ENCODE measurements at regions not wholly inside any gene's neighbourhood (a gene's known extent, or its start where the extent isn't known, plus 50 kb on each side); places are given as distances from the start of the nearest gene placed in this dataset.

GRCh38 chr10:6305401-6306321, 102.9 kb downstream of the PFKFB3 start:
- H3K27ac Mint-ChIP-seq (ENCODE audit: low read depth) = no peak overlapping the region
- H3K9me3 Mint-ChIP-seq = peaks cover 6% of the 10 kb centered on the region
- H3K4me1 Mint-ChIP-seq = peaks cover 4% of the 10 kb centered on the region
- H3K36me3 Mint-ChIP-seq (ENCODE audit: insufficient read depth) = no peaks in the 10 kb centered on the region
- no peaks in the 10 kb centered on the region for H3K27me3 Mint-ChIP-seq
- no peak for ATAC-seq (replicated peaks; ENCODE audit: extremely low read depth, poor library complexity, severe bottlenecking)
- H3K4me3 Mint-ChIP-seq = no peak overlapping the region
- DNase-seq (ENCODE audit: low spot score in 2 of 2) = no peak

- H3K4me1 Mint-ChIP-seq = no peaks in the 10 kb centered on the region
- ATAC-seq (replicated peaks; ENCODE audit: extremely low read depth, poor library complexity, severe bottlenecking) (no peak), DNase-seq (ENCODE audit: low spot score in 2 of 2) (no peak)
- H3K36me3 Mint-ChIP-seq (ENCODE audit: insufficient read depth) = no peaks in the 10 kb centered on the region
- H3K27ac Mint-ChIP-seq (ENCODE audit: low read depth) = no peak overlapping the region
- no peak overlapping the region for H3K4me3 Mint-ChIP-seq
- peaks cover 6% of the 10 kb centered on the region for H3K9me3 Mint-ChIP-seq
- H3K27me3 Mint-ChIP-seq = no peaks in the 10 kb centered on the region
Measured at GRCh38 chr10:6306917-6307316, 104.2 kb downstream of the PFKFB3 start.

GRCh38 chr10:6309816-6310215, 107.1 kb downstream of the PFKFB3 start:
- no peak for ATAC-seq (replicated peaks; ENCODE audit: extremely low read depth, poor library complexity, severe bottlenecking)
- no peak for DNase-seq (ENCODE audit: low spot score in 2 of 2)
- no peaks in the 10 kb centered on the region for H3K36me3 Mint-ChIP-seq (ENCODE audit: insufficient read depth)
- H3K9me3 Mint-ChIP-seq = peaks cover 6% of the 10 kb centered on the region
- H3K27ac Mint-ChIP-seq (ENCODE audit: low read depth) = no peak overlapping the region
- H3K4me3 Mint-ChIP-seq = no peak overlapping the region
- no peaks in the 10 kb centered on the region for H3K4me1 Mint-ChIP-seq
- no peaks in the 10 kb centered on the region for H3K27me3 Mint-ChIP-seq

GRCh38 chr10:6310977-6311376, 108.2 kb downstream of the PFKFB3 start:
- ATAC-seq (replicated peaks; ENCODE audit: extremely low read depth, poor library complexity, severe bottlenecking) = no peak
- peaks cover 6% of the 10 kb centered on the region for H3K9me3 Mint-ChIP-seq
- H3K4me1 Mint-ChIP-seq = no peaks in the 10 kb centered on the region
- no peak overlapping the region for H3K4me3 Mint-ChIP-seq
- H3K27me3 Mint-ChIP-seq = no peaks in the 10 kb centered on the region
- H3K36me3 Mint-ChIP-seq (ENCODE audit: insufficient read depth) = no peaks in the 10 kb centered on the region
- DNase-seq (ENCODE audit: low spot score in 2 of 2) = no peak
- H3K27ac Mint-ChIP-seq (ENCODE audit: low read depth) = no peak overlapping the region

DNA sequence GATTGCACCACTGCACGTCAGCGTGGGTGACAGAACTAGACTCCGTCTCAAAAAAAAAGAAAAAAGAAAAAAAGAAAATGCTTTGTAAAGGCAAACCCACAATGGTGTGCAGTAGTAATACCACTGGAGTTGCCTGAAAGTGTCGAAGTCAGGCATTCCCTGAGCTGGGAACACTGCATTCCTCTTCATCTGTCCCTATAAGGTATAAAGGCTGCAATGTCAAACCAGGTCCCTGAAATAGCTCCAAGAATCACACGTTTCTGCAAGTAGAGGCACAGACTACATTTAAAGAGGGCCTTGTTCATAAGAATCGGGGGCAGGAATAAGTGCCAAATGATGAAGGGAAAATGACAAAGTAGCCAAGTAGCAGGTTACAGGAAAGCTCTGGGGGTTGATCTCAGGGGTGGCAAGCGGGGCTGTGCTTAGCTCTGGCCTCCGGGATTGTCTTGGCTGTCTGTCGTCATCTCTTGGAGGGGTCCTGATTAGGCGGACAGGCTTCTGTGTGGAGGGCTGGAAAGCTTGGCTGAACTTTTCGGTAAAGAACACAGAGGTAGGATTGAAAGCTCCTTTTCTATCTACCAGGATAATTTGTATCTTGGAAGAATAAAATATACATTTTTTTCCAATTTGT, 109.1 kb downstream of the PFKFB3 start:
- no peak overlapping the region for H3K4me3 Mint-ChIP-seq
- H3K27ac Mint-ChIP-seq (ENCODE audit: low read depth) = no peak overlapping the region

DNA sequence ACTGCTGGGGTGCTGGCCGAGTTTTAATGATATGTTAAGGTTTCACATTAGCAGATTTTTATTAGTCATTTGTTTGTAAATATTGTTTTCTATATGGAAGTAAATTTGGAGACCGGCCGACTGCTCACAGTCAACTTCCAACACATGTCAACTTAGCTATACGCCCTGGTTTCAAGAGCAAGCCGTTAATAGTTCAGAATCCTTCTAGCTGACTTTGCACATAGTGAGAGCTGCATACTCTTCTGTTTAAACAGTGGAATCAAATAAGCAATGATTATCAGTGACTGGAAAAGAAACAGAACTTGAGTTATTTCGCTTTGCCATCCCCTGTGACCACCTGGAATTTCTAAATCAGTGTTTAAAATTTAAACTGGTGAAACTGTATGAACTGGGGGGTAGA, 109.9 kb downstream of the PFKFB3 start:
- no peak for DNase-seq (ENCODE audit: low spot score in 2 of 2)
- no peaks in the 10 kb centered on the region for H3K4me1 Mint-ChIP-seq
- no peak overlapping the region for H3K27ac Mint-ChIP-seq (ENCODE audit: low read depth)
- ATAC-seq (replicated peaks; ENCODE audit: extremely low read depth, poor library complexity, severe bottlenecking) = no peak
- H3K36me3 Mint-ChIP-seq (ENCODE audit: insufficient read depth) = no peaks in the 10 kb centered on the region
- H3K27me3 Mint-ChIP-seq = no peaks in the 10 kb centered on the region
- no peaks in the 10 kb centered on the region for H3K9me3 Mint-ChIP-seq
- no peak overlapping the region for H3K4me3 Mint-ChIP-seq

More for the DNA sequence above, 109.1 kb downstream of the PFKFB3 start:
- Mint-ChIP-seq H3K4me1 (no peaks in the 10 kb centered on the region), H3K36me3 (ENCODE audit: insufficient read depth) (no peaks in the 10 kb centered on the region), H3K27me3 (no peaks in the 10 kb centered on the region), H3K9me3 (peaks cover 6% of the 10 kb centered on the region)
- DNase-seq (ENCODE audit: low spot score in 2 of 2) (no peak), ATAC-seq (replicated peaks; ENCODE audit: extremely low read depth, poor library complexity, severe bottlenecking) (no peak)

GRCh38 chr10:6313111-6313895, 110.6 kb downstream of the PFKFB3 start:
- Mint-ChIP-seq H3K4me3 (no peak overlapping the region), H3K36me3 (ENCODE audit: insufficient read depth) (no peaks in the 10 kb centered on the region), H3K27me3 (no peaks in the 10 kb centered on the region), H3K27ac (ENCODE audit: low read depth) (no peak overlapping the region), H3K4me1 (no peaks in the 10 kb centered on the region), H3K9me3 (no peaks in the 10 kb centered on the region)
- ATAC-seq (replicated peaks; ENCODE audit: extremely low read depth, poor library complexity, severe bottlenecking) (no peak), DNase-seq (ENCODE audit: low spot score in 2 of 2) (no peak)

- no peak for DNase-seq (ENCODE audit: low spot score in 2 of 2)
- no peaks in the 10 kb centered on the region for H3K36me3 Mint-ChIP-seq (ENCODE audit: insufficient read depth)
- H3K9me3 Mint-ChIP-seq = no peaks in the 10 kb centered on the region
- H3K4me3 Mint-ChIP-seq = no peak overlapping the region
- H3K27ac Mint-ChIP-seq (ENCODE audit: low read depth) = no peak overlapping the region
- no peaks in the 10 kb centered on the region for H3K4me1 Mint-ChIP-seq
- no peaks in the 10 kb centered on the region for H3K27me3 Mint-ChIP-seq
- ATAC-seq (replicated peaks; ENCODE audit: extremely low read depth, poor library complexity, severe bottlenecking) = no peak
Measured at GRCh38 chr10:6314620-6315205, 112.0 kb downstream of the PFKFB3 start.

DNA sequence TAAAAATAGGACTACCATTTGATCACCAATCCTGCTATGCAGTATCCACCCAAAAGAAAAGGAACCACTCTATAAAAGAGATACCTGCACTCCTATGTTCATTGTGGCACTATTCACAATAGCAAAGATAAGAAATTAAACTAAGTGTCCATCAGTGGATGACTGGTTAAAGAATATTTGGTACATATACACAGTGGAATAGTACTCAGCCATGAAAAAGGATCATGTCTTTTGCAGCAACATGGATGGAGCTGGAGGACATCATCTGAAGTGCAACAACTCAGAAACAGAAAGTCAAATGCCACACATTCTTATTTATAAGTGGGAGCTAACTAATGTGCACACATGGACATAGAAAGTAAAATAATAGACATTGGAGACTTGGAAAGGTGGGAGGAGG, 116.4 kb downstream of the PFKFB3 start:
- no peak for DNase-seq (ENCODE audit: low spot score in 2 of 2)
- no peaks in the 10 kb centered on the region for H3K4me1 Mint-ChIP-seq
- H3K36me3 Mint-ChIP-seq (ENCODE audit: insufficient read depth) = no peaks in the 10 kb centered on the region
- no peak overlapping the region for H3K27ac Mint-ChIP-seq (ENCODE audit: low read depth)
- H3K4me3 Mint-ChIP-seq = no peak overlapping the region
- H3K27me3 Mint-ChIP-seq = no peaks in the 10 kb centered on the region
- no peak for ATAC-seq (replicated peaks; ENCODE audit: extremely low read depth, poor library complexity, severe bottlenecking)
- H3K9me3 Mint-ChIP-seq = no peaks in the 10 kb centered on the region

GRCh38 chr10:6320320-6321010, 117.7 kb downstream of the PFKFB3 start:
- Mint-ChIP-seq H3K27me3 (no peaks in the 10 kb centered on the region), H3K27ac (ENCODE audit: low read depth) (no peak overlapping the region), H3K9me3 (no peaks in the 10 kb centered on the region), H3K36me3 (ENCODE audit: insufficient read depth) (no peaks in the 10 kb centered on the region), H3K4me3 (no peak overlapping the region), H3K4me1 (no peaks in the 10 kb centered on the region)
- DNase-seq (ENCODE audit: low spot score in 2 of 2) (no peak), ATAC-seq (replicated peaks; ENCODE audit: extremely low read depth, poor library complexity, severe bottlenecking) (no peak)

DNA sequence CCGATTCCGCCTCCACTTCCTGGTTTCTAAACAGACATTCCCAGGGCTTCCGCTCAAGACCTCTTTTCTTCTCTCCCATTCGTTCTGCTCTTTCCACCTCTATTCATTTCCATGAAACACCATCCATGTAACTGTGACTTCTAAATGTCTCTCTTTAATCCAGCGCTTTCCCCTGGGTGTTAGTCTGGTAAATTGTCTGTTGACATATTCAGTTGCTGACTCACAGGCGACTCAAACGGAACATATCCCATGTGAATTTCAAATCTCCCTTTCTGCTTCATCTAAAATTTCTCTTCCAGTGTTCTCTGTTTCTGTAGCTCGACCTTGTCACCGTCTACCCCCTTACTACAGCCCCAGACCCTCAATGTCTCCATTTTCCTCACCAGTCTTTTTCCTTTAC, 119.1 kb downstream of the PFKFB3 start:
- no peak for ATAC-seq (replicated peaks; ENCODE audit: extremely low read depth, poor library complexity, severe bottlenecking)
- H3K27me3 Mint-ChIP-seq = no peaks in the 10 kb centered on the region
- no peaks in the 10 kb centered on the region for H3K36me3 Mint-ChIP-seq (ENCODE audit: insufficient read depth)
- H3K27ac Mint-ChIP-seq (ENCODE audit: low read depth) = no peak overlapping the region
- DNase-seq (ENCODE audit: low spot score in 2 of 2) = no peak
- H3K4me1 Mint-ChIP-seq = no peaks in the 10 kb centered on the region
- H3K4me3 Mint-ChIP-seq = no peak overlapping the region
- H3K9me3 Mint-ChIP-seq = no peaks in the 10 kb centered on the region

DNA sequence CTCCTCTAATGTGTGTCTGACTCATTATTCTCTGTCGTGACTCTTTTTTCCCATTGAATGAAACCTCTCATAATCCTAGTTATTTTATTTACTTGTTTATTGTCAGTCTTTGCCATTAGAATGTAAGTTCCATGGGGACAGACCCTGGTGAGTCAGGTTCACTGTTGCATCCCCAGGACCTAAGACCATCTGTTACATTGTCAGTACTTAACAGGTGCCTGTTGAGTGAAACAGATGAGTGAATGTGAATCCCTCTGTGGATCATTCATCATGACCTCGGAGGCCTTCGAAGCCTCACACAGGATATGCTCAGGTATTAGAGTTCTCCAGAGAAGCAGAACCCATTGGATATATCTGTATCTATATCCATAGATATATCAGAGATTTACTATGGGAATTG, 120.1 kb downstream of the PFKFB3 start:
- ATAC-seq (replicated peaks; ENCODE audit: extremely low read depth, poor library complexity, severe bottlenecking) (no peak), DNase-seq (ENCODE audit: low spot score in 2 of 2) (no peak)
- Mint-ChIP-seq H3K36me3 (ENCODE audit: insufficient read depth) (no peaks in the 10 kb centered on the region), H3K4me1 (no peaks in the 10 kb centered on the region), H3K4me3 (no peak overlapping the region), H3K27ac (ENCODE audit: low read depth) (no peak overlapping the region), H3K9me3 (no peaks in the 10 kb centered on the region), H3K27me3 (no peaks in the 10 kb centered on the region)

Measured in central memory CD8-positive, alpha-beta T cell (primary cell).